ENCODE measurements at regions not wholly inside any gene's neighbourhood (a gene's known extent, or its start where the extent isn't known, plus 50 kb on each side); places are given as distances from the start of the nearest gene placed in this dataset.

- no peak overlapping the region for H3K4me3 Mint-ChIP-seq
- no peaks in the 10 kb centered on the region for H3K4me1 Mint-ChIP-seq (ENCODE audit: low read depth)
- no peak overlapping the region for H3K27ac Mint-ChIP-seq
- no peaks in the 10 kb centered on the region for H3K36me3 Mint-ChIP-seq (ENCODE audit: low read depth)
- H3K27me3 Mint-ChIP-seq = no peaks in the 10 kb centered on the region
- no peaks in the 10 kb centered on the region for H3K9me3 Mint-ChIP-seq
- no peak for DNase-seq
Observed at GRCh38 chr11:69380921-69381581, 87.1 kb downstream of the MYEOV start.

GRCh38 chr11:69381681-69382130 is 87.8 kb downstream of the MYEOV start:
- Mint-ChIP-seq H3K4me1 (ENCODE audit: low read depth) (no peaks in the 10 kb centered on the region), H3K27ac (no peak overlapping the region), H3K36me3 (ENCODE audit: low read depth) (no peaks in the 10 kb centered on the region), H3K27me3 (no peaks in the 10 kb centered on the region), H3K4me3 (no peak overlapping the region), H3K9me3 (no peaks in the 10 kb centered on the region)
- DNase-seq = no peak

- DNase-seq = peak; percentile 36
- no peaks in the 10 kb centered on the region for H3K4me1 Mint-ChIP-seq (ENCODE audit: low read depth)
- no peaks in the 10 kb centered on the region for H3K27me3 Mint-ChIP-seq
- H3K4me3 Mint-ChIP-seq = no peak overlapping the region
- peaks cover 3% of the 10 kb centered on the region for H3K9me3 Mint-ChIP-seq
- no peaks in the 10 kb centered on the region for H3K36me3 Mint-ChIP-seq (ENCODE audit: low read depth)
- H3K27ac Mint-ChIP-seq = no peak overlapping the region
Observed at GRCh38 chr11:69382131-69383128, 88.5 kb downstream of the MYEOV start.

DNA sequence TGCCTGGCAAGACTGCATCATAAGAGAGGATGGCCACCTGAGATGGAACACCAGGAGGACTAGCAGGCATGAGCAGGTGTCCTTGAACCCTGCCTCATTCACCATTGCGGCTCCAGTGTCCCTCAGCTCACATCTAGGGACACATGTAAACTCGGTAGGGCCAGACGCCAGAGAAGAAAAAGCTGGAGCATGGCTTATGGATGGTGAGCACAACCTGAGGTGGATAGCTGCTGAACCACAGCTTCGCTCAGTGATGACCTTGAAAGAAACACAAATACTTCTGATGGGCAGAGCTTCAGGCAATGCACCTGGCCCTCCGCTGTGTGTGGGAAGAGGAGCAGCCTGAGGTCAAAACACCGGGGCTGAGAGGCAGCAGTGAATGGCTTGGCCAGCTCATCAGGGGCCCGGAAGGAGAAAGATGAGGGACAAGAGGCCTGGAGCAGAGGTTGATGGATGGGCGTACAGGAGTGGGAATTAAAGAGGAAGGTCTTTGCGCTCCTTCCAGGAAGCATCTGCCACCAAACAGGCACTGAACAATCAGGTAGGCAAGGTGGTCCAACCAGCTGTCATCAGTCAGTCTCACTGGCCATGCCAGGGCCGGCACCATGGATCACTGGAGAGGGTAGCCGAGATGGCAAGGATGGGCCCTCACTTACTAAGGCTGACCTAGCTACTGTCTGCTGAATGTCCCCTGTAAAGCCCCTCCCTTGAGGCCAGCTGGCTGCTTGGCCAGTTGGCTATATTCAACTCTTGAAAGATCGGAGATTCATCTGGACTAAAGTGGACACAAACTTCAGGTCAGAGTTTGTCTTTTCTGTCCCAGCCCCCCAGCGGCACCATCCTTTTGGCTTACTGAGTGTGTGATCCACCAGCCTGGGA is 89.7 kb downstream of the MYEOV start:
- peaks cover 14% of the 10 kb centered on the region for H3K9me3 Mint-ChIP-seq
- H3K27me3 Mint-ChIP-seq = no peaks in the 10 kb centered on the region
- peak; percentile 25 for DNase-seq
- no peak overlapping the region for H3K27ac Mint-ChIP-seq
- H3K36me3 Mint-ChIP-seq (ENCODE audit: low read depth) = no peaks in the 10 kb centered on the region
- no peak overlapping the region for H3K4me3 Mint-ChIP-seq
- H3K4me1 Mint-ChIP-seq (ENCODE audit: low read depth) = no peaks in the 10 kb centered on the region

DNA sequence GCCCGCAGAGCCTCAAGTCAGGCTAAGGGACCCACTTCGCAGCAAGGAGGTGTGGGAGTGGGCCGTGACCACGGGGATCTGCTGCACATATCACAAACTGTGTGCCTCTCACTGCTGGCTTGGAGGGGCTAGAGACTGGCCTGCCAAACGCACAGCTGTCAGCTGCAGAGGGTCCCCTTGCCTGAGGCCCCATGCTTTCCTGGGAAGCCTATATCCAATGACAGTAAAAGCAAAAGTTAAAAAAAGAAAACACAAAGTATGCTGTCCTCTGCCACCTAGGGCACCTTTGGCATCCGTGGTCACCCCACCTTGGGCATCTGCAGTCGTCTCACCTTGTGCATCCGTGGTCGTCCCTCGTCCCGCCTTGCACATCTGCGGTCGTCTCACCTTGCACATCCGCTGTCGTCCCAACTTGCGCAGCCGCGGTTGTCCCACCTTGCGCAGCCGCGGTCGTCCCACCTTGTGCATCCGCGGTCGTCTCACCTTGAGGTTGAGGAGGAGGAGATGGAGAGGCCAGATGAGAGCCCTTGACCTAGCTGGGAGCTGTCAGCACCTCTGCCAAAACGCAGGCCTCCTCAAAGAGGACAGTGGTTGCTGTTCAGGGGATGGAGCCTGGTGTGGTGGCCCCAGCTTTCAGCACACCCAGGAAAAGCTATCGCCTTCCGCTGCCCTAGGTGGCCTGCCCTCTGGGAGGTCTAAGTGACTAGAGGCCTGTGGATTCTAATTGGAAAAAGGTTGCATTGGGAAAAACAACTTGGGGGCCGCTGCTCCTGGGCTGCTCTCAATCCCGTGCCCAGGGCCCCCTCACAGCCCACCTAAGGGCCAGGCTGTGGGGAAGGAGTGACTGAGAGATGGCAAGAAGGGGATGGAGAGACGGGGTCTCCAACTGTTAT is 90.5 kb downstream of the MYEOV start:
- H3K4me1 Mint-ChIP-seq (ENCODE audit: low read depth) = no peaks in the 10 kb centered on the region
- H3K36me3 Mint-ChIP-seq (ENCODE audit: low read depth) = no peaks in the 10 kb centered on the region
- no peak overlapping the region for H3K27ac Mint-ChIP-seq
- no peaks in the 10 kb centered on the region for H3K27me3 Mint-ChIP-seq
- H3K9me3 Mint-ChIP-seq = peaks cover 20% of the 10 kb centered on the region
- no peak overlapping the region for H3K4me3 Mint-ChIP-seq
- peak; percentile 20 for DNase-seq

DNA sequence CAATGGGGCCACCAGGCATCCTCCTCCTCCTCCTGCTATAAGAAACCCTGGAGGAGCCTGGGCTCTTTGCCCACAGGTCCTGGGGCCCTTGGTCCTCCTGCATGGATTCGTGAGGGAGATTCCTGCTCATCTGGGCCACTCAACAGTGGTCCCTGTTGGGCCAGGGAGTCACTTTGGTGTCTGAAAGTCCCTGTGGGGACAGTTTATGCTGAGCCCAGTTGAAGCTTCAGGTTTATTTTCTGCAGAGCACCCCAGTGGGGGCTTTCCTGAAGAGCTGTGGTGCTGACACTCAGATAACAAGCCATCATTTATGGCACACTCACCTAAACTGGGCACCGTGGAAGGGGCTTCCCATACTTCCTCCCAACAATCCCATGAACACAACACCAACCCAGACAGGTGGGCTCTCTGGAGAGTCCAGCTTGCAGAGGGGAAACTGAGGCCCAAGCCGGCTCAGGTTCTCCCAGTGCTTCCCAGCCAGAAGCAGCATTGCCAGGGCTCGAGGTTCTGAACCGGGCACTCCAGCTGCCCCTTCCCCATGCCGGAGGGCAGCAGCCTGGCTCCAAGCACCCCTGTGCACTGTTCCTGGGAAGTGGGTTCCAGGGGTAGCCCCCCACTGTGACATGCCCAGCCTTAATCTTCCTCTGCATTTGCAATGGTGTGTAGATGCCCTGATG is 91.3 kb downstream of the MYEOV start:
- H3K4me1 Mint-ChIP-seq (ENCODE audit: low read depth) = no peaks in the 10 kb centered on the region
- H3K9me3 Mint-ChIP-seq = peaks cover 20% of the 10 kb centered on the region
- H3K36me3 Mint-ChIP-seq (ENCODE audit: low read depth) = no peaks in the 10 kb centered on the region
- DNase-seq = peak; percentile 21
- H3K27ac Mint-ChIP-seq = no peak overlapping the region
- no peaks in the 10 kb centered on the region for H3K27me3 Mint-ChIP-seq
- no peak overlapping the region for H3K4me3 Mint-ChIP-seq

GRCh38 chr11:69385832-69386427 is 92.0 kb downstream of the MYEOV start:
- no peak overlapping the region for H3K4me3 Mint-ChIP-seq
- no peaks in the 10 kb centered on the region for H3K36me3 Mint-ChIP-seq (ENCODE audit: low read depth)
- no peak overlapping the region for H3K27ac Mint-ChIP-seq
- no peaks in the 10 kb centered on the region for H3K4me1 Mint-ChIP-seq (ENCODE audit: low read depth)
- DNase-seq = peak; percentile 15
- no peaks in the 10 kb centered on the region for H3K27me3 Mint-ChIP-seq
- H3K9me3 Mint-ChIP-seq = peaks cover 20% of the 10 kb centered on the region

- Mint-ChIP-seq H3K27ac (no peak overlapping the region), H3K4me3 (no peak overlapping the region), H3K36me3 (ENCODE audit: low read depth) (no peaks in the 10 kb centered on the region), H3K9me3 (peaks cover 20% of the 10 kb centered on the region), H3K4me1 (ENCODE audit: low read depth) (no peaks in the 10 kb centered on the region), H3K27me3 (no peaks in the 10 kb centered on the region)
- DNase-seq = peak; percentile 8
Observed at GRCh38 chr11:69386594-69387408, 92.8 kb downstream of the MYEOV start.

- H3K4me1 Mint-ChIP-seq (ENCODE audit: low read depth) = no peaks in the 10 kb centered on the region
- peak; percentile 2 for DNase-seq
- no peak overlapping the region for H3K4me3 Mint-ChIP-seq
- H3K36me3 Mint-ChIP-seq (ENCODE audit: low read depth) = no peaks in the 10 kb centered on the region
- H3K9me3 Mint-ChIP-seq = peaks cover 20% of the 10 kb centered on the region
- no peaks in the 10 kb centered on the region for H3K27me3 Mint-ChIP-seq
- no peak overlapping the region for H3K27ac Mint-ChIP-seq
Observed at GRCh38 chr11:69387409-69387885, 93.5 kb downstream of the MYEOV start.

GRCh38 chr11:69388210-69388609 is 93.3 kb upstream of the LINC01488 start:
- DNase-seq = no peak
- H3K4me3 Mint-ChIP-seq = no peak overlapping the region
- H3K4me1 Mint-ChIP-seq (ENCODE audit: low read depth) = no peaks in the 10 kb centered on the region
- H3K9me3 Mint-ChIP-seq = peaks cover 20% of the 10 kb centered on the region
- no peaks in the 10 kb centered on the region for H3K36me3 Mint-ChIP-seq (ENCODE audit: low read depth)
- H3K27me3 Mint-ChIP-seq = no peaks in the 10 kb centered on the region
- no peak overlapping the region for H3K27ac Mint-ChIP-seq

- Mint-ChIP-seq H3K4me3 (no peak overlapping the region), H3K27ac (no peak overlapping the region), H3K9me3 (peaks cover 20% of the 10 kb centered on the region), H3K36me3 (ENCODE audit: low read depth) (no peaks in the 10 kb centered on the region), H3K4me1 (ENCODE audit: low read depth) (no peaks in the 10 kb centered on the region), H3K27me3 (no peaks in the 10 kb centered on the region)
- DNase-seq = no peak
Observed at GRCh38 chr11:69388661-69389060, 92.8 kb upstream of the LINC01488 start.

DNA sequence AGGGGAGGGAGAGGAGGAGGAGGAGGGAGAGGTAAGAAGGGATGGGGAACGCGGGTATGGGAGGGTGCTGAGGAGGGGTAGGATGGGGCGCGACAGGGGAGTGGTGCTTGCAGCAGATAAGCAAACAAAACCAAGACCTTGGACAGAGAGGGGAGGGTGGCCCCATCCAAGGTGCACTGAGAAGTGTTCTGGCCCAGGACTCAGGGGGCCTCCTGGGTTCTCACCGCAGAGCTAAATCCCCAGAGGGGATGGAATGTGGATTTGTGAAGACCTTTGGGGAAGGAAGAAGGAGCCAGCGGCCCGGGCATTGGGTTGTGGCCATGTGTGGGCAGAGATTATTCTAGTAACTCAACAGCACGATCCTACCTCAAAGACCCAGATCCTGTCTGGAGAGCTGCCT is 90.9 kb upstream of the LINC01488 start:
- H3K27ac Mint-ChIP-seq = no peak overlapping the region
- no peak overlapping the region for H3K4me3 Mint-ChIP-seq
- no peak for DNase-seq
- peaks cover 20% of the 10 kb centered on the region for H3K9me3 Mint-ChIP-seq
- no peaks in the 10 kb centered on the region for H3K27me3 Mint-ChIP-seq
- no peaks in the 10 kb centered on the region for H3K36me3 Mint-ChIP-seq (ENCODE audit: low read depth)
- H3K4me1 Mint-ChIP-seq (ENCODE audit: low read depth) = no peaks in the 10 kb centered on the region

Data from activated T-cell treated with anti-CD3 and anti-CD28 coated beads, Interleukin-2, amount 50 U/mL, for 24 hours (primary cell).